ENCODE measurements at regions not wholly inside any gene's neighbourhood (a gene's known extent, or its start where the extent isn't known, plus 50 kb on each side); places are given as distances from the start of the nearest gene placed in this dataset.

DNA sequence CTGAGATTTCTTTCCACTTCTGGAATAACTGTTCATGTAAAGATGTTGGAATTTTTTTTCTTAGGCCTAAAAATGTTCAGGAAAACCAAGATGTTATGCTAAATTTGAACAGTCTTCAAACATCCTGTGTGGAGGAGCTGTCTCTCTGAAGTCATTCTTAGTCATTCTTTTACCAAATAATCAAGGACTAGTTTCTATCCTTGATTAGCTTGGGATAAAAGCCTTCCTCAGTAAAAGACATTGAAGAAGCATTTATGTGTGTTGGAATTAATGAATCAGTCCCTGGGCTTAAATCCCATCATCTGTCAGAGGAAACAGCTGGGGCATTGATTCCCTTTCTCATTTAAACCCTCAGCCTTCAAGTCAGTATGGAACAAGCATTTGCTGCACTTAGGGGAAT lies 300.1 kb upstream of the NXPH2 start:
- TF ChIP-seq, protein P1, sequence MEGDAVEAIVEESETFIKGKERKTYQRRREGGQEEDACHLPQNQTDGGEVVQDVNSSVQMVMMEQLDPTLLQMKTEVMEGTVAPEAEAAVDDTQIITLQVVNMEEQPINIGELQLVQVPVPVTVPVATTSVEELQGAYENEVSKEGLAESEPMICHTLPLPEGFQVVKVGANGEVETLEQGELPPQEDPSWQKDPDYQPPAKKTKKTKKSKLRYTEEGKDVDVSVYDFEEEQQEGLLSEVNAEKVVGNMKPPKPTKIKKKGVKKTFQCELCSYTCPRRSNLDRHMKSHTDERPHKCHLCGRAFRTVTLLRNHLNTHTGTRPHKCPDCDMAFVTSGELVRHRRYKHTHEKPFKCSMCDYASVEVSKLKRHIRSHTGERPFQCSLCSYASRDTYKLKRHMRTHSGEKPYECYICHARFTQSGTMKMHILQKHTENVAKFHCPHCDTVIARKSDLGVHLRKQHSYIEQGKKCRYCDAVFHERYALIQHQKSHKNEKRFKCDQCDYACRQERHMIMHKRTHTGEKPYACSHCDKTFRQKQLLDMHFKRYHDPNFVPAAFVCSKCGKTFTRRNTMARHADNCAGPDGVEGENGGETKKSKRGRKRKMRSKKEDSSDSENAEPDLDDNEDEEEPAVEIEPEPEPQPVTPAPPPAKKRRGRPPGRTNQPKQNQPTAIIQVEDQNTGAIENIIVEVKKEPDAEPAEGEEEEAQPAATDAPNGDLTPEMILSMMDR (conservative IDR thresholded peaks at IDR 0.05; ENCODE audit: low read depth, low read length) = no peak
- no peak for TF ChIP-seq EZH2phosphoT487 (IDR thresholded peaks at IDR 0.05; ENCODE audit: borderline replicate concordance, low read length)
